Large intestine (tissue), 3 donors: ENCODE measurements at regions not wholly inside any gene's neighbourhood (a gene's known extent, or its start where the extent isn't known, plus 50 kb on each side); places are given as distances from the start of the nearest gene placed in this dataset.

ENCODE experiments used
- DNase-seq, 2 donors: peaks; one replicate each; pipeline versions ENCODE4 v3.0.0 to v3.0.0-alpha.2; 2013
- H3K27ac ChIP-seq: one replicate; pipeline ENCODE4 v1.5.1; 2013; ENCODE audit warnings: low read length
- H3K27me3 ChIP-seq: 2 replicates; pipeline ENCODE4 v1.6.1; 2013; ENCODE audit warnings: low read length; ENCODE audit not compliant: control insufficient read depth, insufficient read depth
- H3K36me3 ChIP-seq: 2 replicates; pipeline ENCODE4 v1.6.1; 2013; ENCODE audit warnings: low read length; ENCODE audit not compliant: control insufficient read depth, insufficient read depth
- H3K4me1 ChIP-seq: one replicate; pipeline ENCODE4 v1.6.1; 2013; ENCODE audit warnings: low read length; ENCODE audit not compliant: control insufficient read depth, insufficient read depth
- H3K4me3 ChIP-seq: one replicate; pipeline ENCODE4 v1.5.1; 2013; ENCODE audit warnings: low read length
- H3K9me3 ChIP-seq: one replicate; pipeline ENCODE4 v1.6.1; 2013; ENCODE audit warnings: mild to moderate bottlenecking, low read depth, low read length, moderate library complexity; ENCODE audit not compliant: control insufficient read depth
- WGBS: methylation state at CpG from one replicate; pipeline ENCODE4 v1.1.5; 2013; ENCODE audit warnings: low lambda C conversion rate; ENCODE audit not compliant: insufficient coverage; 5-methylcytosine and 5-hydroxymethylcytosine counted together

DNA sequence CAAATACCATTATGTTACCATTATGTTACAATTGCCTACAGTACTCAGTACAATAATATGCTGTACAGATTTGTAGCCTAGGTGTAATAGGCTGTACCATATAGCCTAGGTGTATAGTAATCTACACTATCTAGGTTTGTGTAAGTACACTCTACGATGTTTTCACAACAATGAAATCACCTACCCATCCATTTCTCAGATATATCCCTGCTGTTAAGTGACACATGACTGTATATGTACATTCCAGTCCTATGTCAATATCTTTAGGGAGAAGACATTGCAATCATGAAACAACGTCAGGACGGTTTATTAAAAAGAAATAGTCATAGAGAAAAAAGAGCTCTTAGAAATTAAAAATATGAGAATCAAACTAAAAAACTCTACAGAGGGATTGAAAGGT is 119.0 kb upstream of the CDC42EP3 start:
- DNase-seq, result no peak
- WGBS, result 62% methylated on average over 3 of the region's 3 CpGs
- no peaks in the 10 kb centered on the region for H3K27me3 ChIP-seq
- H3K27ac ChIP-seq, result no peak overlapping the region
- no peak overlapping the region for H3K4me3 ChIP-seq
- no peaks in the 10 kb centered on the region for H3K4me1 ChIP-seq
- H3K36me3 ChIP-seq, result no peaks in the 10 kb centered on the region
- no peaks in the 10 kb centered on the region for H3K9me3 ChIP-seq

DNA sequence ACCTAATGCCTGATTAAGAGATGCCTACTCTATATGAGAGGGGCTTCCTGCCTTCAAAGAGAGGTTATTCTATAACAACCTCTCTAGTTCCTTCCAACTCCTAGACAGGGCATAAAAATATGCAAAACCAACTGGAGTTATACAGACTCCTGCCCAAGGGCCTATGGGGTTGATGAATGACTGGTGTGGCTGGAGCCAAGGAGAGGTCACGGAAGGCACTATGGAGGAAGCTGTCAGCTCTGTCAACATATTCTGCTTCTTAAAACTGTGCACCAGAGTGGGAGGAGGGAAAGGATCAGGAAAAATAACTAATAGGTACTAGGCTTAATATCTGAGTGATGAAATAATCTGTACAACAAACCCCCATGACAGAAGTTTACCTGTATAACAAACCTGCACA is 120.9 kb upstream of the CDC42EP3 start:
- no peaks in the 10 kb centered on the region for H3K27me3 ChIP-seq
- no peaks in the 10 kb centered on the region for H3K36me3 ChIP-seq
- H3K9me3 ChIP-seq, result no peaks in the 10 kb centered on the region
- WGBS, result 100% methylated on average over 1 of the region's 1 CpG
- H3K4me3 ChIP-seq, result no peak overlapping the region
- no peak for DNase-seq
- no peaks in the 10 kb centered on the region for H3K4me1 ChIP-seq
- H3K27ac ChIP-seq, result no peak overlapping the region

DNA sequence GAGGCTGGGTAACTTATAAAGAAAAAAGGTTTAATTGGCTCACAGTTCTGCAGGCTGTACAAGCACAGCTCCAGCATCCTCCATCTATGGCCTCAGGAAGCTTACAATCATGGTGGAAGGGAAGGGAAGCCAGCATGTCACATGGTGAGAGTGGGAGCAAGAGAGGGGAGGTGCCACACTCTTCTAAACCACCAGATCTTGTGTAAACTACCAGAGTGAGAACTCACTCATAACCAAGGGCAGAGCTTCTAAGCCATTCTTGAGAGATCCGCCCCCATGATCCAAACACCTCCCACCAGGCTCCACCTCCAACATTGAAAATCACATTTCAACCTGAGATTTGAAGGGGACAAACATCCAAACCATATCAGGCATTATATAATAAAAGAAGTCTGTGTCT is 121.6 kb upstream of the CDC42EP3 start:
- Histone ChIP-seq H3K9me3 (no peaks in the 10 kb centered on the region), H3K4me3 (no peak overlapping the region), H3K4me1 (no peaks in the 10 kb centered on the region), H3K27ac (no peak overlapping the region), H3K36me3 (no peaks in the 10 kb centered on the region), H3K27me3 (no peaks in the 10 kb centered on the region)
- no CpG with 5 or more reads among the region's 1 CpG for WGBS
- no peak for DNase-seq

DNA sequence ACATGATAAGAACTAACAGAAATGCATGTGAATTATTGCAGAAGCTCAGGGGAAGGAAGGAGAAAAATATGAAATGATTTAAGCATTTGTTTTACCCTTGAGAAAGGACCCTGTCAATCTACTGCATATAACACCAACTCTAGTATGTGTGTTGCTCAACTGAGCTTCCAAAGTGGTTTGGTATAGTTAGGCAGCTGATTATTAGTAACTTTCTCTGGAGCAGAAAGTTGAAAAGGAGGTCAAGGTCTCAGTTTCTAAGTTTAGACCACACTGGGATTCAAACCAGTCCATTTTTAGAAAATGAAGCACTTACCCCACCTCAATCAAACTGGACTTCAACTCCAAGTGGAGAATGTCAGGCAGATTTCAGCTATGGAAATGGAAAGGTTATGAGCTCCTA is 123.3 kb upstream of the CDC42EP3 start:
- no peaks in the 10 kb centered on the region for H3K9me3 ChIP-seq
- H3K27me3 ChIP-seq, result no peaks in the 10 kb centered on the region
- DNase-seq, result no peak
- H3K36me3 ChIP-seq, result no peaks in the 10 kb centered on the region
- no peak overlapping the region for H3K27ac ChIP-seq
- H3K4me1 ChIP-seq, result no peaks in the 10 kb centered on the region
- no peak overlapping the region for H3K4me3 ChIP-seq

DNA sequence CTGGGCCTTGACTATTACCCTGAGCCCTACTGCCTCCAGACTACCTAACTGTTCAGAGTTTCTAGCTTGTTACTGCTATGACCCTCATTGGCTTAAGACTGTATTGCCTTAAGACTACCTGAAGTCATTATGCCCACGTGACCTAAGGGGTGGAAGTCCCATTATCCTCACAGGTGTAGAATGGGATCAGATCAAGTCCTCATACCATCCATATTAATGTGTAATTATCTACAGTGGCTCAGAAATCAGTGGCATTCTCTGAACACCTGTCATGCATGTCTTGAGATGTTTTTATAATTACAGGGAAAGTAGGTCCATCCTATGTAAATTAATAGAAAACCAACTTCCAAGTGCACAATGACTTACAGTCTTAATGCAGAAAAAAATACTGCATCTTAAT is 124.0 kb upstream of the CDC42EP3 start:
- no peak for DNase-seq
- no peaks in the 10 kb centered on the region for H3K4me1 ChIP-seq
- no peak overlapping the region for H3K27ac ChIP-seq
- H3K27me3 ChIP-seq, result no peaks in the 10 kb centered on the region
- no peak overlapping the region for H3K4me3 ChIP-seq
- no peaks in the 10 kb centered on the region for H3K9me3 ChIP-seq
- no peaks in the 10 kb centered on the region for H3K36me3 ChIP-seq
- no CpG with 5 or more reads among the region's 1 CpG for WGBS

DNA sequence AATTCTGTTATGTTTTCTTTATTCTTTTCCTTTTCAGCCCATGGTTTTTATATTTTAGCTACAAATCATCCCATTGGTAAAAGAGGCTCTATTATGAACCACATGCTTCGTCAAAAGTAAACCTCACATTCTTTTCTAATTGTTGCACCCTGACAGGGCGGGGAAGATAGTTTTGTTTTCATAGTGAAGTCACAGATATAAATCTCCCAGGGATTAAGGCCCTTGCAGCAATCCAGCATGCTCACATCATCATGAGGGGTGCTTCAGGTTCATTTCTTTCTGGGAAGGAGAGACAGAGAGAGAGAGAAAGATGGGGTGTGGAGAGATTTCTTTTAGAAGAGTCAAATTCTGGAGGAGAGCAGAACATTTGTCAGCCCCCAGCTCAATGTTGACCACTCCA is 124.5 kb upstream of the CDC42EP3 start:
- H3K4me1 ChIP-seq, result no peaks in the 10 kb centered on the region
- H3K36me3 ChIP-seq, result no peaks in the 10 kb centered on the region
- no peak overlapping the region for H3K4me3 ChIP-seq
- WGBS, result no CpG with 5 or more reads among the region's 2 CpGs
- H3K27ac ChIP-seq, result no peak overlapping the region
- no peaks in the 10 kb centered on the region for H3K27me3 ChIP-seq
- no peak for DNase-seq
- no peaks in the 10 kb centered on the region for H3K9me3 ChIP-seq

DNA sequence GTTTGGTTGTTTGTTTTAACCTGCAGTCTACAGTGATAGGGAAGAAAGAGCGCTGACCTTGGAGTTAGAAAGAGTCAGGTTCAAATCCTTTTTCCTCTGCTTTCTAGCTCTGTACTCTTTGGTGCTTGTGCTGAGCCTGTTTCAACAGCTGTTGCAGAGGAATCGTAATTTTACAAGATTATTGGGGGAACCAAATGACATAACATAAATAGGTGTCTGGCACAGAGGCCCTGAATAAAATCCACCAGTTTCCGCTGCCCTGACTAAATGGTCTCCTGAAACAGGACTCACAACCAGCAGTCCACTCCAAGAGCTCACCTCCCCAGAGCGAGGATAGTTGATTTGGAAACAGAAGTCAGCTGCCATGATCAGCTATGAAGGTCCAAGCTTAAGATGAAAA is 125.0 kb upstream of the CDC42EP3 start:
- Histone ChIP-seq H3K36me3 (no peaks in the 10 kb centered on the region), H3K27me3 (no peaks in the 10 kb centered on the region), H3K4me1 (no peaks in the 10 kb centered on the region), H3K27ac (no peak overlapping the region), H3K4me3 (no peak overlapping the region), H3K9me3 (no peaks in the 10 kb centered on the region)
- DNase-seq, result no peak
- 67% methylated on average over 1 of the region's 4 CpGs for WGBS

DNA sequence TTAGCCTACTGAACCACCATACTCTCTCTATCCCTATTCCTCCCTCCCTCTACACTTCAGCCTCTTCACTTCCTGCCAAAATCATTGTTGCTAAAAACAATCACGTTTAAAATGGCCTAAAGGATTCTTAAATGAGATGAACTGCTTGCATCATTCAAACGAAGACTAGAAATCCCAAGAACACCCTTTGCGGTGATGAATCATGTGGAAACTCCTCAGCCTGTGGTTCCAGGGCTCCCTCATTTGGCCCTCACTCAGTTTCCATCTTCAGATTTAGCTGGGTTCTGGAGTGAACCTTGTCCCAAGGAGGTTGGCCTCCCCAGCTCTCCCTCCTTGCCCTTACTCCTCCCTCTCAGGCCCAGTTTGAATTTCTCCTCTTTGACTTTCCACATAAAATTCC is 125.6 kb upstream of the CDC42EP3 start:
- Histone ChIP-seq H3K4me1 (no peaks in the 10 kb centered on the region), H3K9me3 (no peaks in the 10 kb centered on the region), H3K36me3 (no peaks in the 10 kb centered on the region), H3K27me3 (no peaks in the 10 kb centered on the region), H3K4me3 (no peak overlapping the region), H3K27ac (no peak overlapping the region)
- WGBS, result no CpG with 5 or more reads among the region's 3 CpGs
- DNase-seq, result no peak

DNA sequence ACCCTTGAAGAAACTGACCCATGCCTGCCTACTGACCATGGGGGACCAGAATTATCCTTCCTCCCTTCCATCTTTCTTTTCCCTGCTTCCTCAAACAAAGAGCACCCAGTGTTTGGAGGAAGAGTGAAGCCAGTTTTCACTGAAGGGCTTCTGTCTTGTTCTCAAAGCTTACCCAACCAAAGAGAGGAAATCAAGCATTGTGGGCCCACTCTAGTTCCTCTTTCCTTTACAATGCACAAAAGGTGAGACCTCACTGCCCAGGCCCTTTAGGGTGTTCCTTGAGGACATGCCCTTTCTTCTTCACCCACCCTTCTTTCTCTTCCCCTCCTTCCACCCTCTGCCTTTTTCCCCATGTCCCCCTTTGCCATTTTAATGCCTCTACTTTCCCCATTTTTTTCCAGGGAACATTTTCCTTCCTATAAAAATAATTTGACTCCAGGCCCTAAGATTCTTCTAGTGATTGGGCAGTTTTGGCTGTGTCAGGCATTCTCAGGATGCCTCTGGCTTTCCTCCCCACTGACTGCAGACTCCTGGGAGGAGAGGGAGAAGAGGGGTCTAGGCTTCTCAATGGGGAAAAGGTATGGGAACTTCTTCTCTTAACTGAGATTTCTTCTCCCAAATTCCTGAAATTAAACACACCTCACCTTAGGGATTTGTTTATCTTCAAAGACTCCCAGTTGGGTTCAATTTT is 126.6 kb upstream of the RMDN2 start:
- no peaks in the 10 kb centered on the region for H3K4me1 ChIP-seq
- no peaks in the 10 kb centered on the region for H3K36me3 ChIP-seq
- no peak overlapping the region for H3K27ac ChIP-seq
- H3K9me3 ChIP-seq, result no peaks in the 10 kb centered on the region
- no peaks in the 10 kb centered on the region for H3K27me3 ChIP-seq
- H3K4me3 ChIP-seq, result no peak overlapping the region
- no peak for DNase-seq

DNA sequence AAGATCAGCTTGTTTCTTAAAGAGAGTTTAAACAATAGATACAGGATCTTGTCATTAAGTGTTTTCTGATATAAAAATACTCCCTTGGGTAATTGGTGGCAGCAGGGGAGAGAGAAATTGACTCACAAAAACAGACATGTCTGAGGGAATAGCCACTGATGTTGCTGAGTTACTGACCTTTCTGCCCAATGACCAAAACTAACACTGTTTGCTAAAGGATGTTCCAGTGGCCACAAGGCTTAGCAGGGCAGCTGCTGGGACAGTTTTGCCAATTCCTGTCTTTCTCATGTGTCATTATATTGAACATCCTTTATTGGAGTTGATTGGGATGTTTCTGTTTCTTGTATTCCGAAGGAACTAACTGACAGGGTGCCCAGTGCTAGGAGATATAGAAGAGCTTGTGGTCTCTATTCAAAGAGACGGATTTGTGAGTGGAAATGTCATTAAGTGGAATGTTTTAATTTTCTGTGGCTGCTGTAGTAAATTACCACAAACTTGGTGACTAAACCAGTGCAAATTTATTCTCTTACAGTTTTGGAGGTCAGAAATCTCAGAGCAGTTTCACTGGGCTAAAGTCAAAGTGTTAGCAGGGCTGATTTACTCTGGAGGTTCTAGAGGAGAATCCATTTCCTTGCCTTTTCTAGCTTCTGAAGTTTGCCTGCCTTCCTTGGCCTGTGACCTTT is 124.8 kb upstream of the RMDN2 start:
- DNase-seq, result no peak

DNA sequence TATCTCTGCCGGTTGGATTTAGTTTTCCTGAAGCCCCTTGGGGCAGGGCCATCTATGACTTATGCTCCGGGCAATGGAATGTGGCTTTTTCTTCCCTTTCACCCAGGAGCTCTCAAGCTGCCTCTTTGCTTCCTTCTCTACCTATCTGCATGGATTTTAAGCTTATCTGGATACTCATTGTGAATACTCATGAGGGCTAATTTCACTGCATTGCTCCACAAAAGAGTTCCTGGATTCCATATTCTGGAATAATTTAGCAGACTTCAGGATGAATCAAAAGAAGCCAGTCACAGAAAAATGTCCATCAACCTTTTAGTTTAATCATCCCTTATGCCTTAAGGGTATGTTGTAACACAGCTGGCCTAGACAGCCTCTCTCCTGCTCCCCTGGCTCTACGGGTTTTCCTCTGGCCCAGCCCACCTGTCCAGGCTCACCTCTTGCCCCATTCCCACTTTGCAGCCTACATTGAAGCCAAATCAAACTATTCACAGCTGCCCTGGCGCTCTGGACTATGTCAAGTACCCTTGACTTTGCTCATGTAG is 122.8 kb upstream of the RMDN2 start:
- H3K4me1 ChIP-seq, result no peaks in the 10 kb centered on the region
- no peaks in the 10 kb centered on the region for H3K9me3 ChIP-seq
- DNase-seq, result no peak
- WGBS, result 71% methylated on average over 1 of the region's 4 CpGs
- no peaks in the 10 kb centered on the region for H3K36me3 ChIP-seq
- H3K4me3 ChIP-seq, result no peak overlapping the region
- no peaks in the 10 kb centered on the region for H3K27me3 ChIP-seq
- H3K27ac ChIP-seq, result no peak overlapping the region

More for the DNA sequence above, 124.8 kb upstream of the RMDN2 start:
- H3K27ac ChIP-seq, result no peak overlapping the region
- WGBS, result 100% methylated on average over 1 of the region's 2 CpGs
- H3K4me1 ChIP-seq, result no peaks in the 10 kb centered on the region
- no peak overlapping the region for H3K4me3 ChIP-seq
- no peaks in the 10 kb centered on the region for H3K36me3 ChIP-seq
- no peaks in the 10 kb centered on the region for H3K27me3 ChIP-seq
- H3K9me3 ChIP-seq, result no peaks in the 10 kb centered on the region
